Brain microvascular endothelial cell (primary cell): ENCODE measurements at regions not wholly inside any gene's neighbourhood (a gene's known extent, or its start where the extent isn't known, plus 50 kb on each side); places are given as distances from the start of the nearest gene placed in this dataset.

Experiments
- DNase-seq: peaks from one replicate; pipeline ENCODE4 v3.0.0-alpha.2; 2020
- H3K27ac ChIP-seq: fragments of 250-450 bp; sonication (Bioruptor Pico); 2 replicates; pipeline ENCODE4 v1.5.1; 2020; ENCODE audit warnings: mild to moderate bottlenecking, moderate library complexity
- H3K27me3 ChIP-seq: fragments of 250-450 bp; sonication (Bioruptor Pico); replicated peaks from 2 replicates; pipeline ENCODE4 v1.5.1; 2020; ENCODE audit warnings: mild to moderate bottlenecking
- H3K36me3 ChIP-seq: fragments of 250-450 bp; sonication (Bioruptor Pico); replicated peaks from 2 replicates; pipeline ENCODE4 v1.5.1; 2020; ENCODE audit warnings: mild to moderate bottlenecking
- H3K4me3 ChIP-seq: 2 replicates; pipeline ENCODE4 v1.5.1; 2011; ENCODE audit warnings: low read depth, mild to moderate bottlenecking, control low read depth, low read length, moderate library complexity
- CTCF ChIP-seq: IDR thresholded peaks from 2 replicates; pipeline ENCODE4 v1.5.1; 2011; ENCODE audit warnings: low read depth, mild to moderate bottlenecking, moderate library complexity, low read length, control low read depth, inconsistent platforms; ENCODE audit errors: missing control alignments
- in situ Hi-C: cut with HindIII; loops from 2 replicates; pipeline ENCODE4 v1.10.0; 2017; ENCODE audit warnings: low sequenced_read_pairs, low pct_ligation_motif_present

- DNase-seq, result no peak
- in situ Hi-C loops, result no loop called here
- no peak overlapping the region for H3K4me3 ChIP-seq
- H3K27ac ChIP-seq, result no peak overlapping the region
- H3K36me3 ChIP-seq, result no peaks in the 10 kb centered on the region
- H3K27me3 ChIP-seq, result no peaks in the 10 kb centered on the region
- no peak for TF ChIP-seq CTCF
Observed at GRCh38 chr6:131419702-131420101, 153.3 kb upstream of the ARG1 start.

- Histone ChIP-seq H3K27me3 (no peaks in the 10 kb centered on the region), H3K4me3 (no peak overlapping the region), H3K36me3 (no peaks in the 10 kb centered on the region), H3K27ac (no peak overlapping the region)
- in situ Hi-C loops, result no loop called here
- DNase-seq, result no peak
- TF ChIP-seq CTCF, result no peak
Observed at GRCh38 chr6:131424016-131424415, 149.0 kb upstream of the ARG1 start.

- no peak for DNase-seq
- in situ Hi-C loops, result no loop called here
- Histone ChIP-seq H3K4me3 (no peak overlapping the region), H3K27me3 (no peaks in the 10 kb centered on the region), H3K27ac (no peak overlapping the region), H3K36me3 (no peaks in the 10 kb centered on the region)
- no peak for TF ChIP-seq CTCF
Observed at GRCh38 chr6:131424475-131424874, 148.6 kb upstream of the ARG1 start.

GRCh38 chr6:131427434-131428058 is 145.5 kb upstream of the ARG1 start:
- TF ChIP-seq CTCF, result no peak
- Histone ChIP-seq H3K4me3 (no peak overlapping the region), H3K36me3 (no peaks in the 10 kb centered on the region), H3K27me3 (no peaks in the 10 kb centered on the region), H3K27ac (no peak overlapping the region)
- DNase-seq, result no peak
- in situ Hi-C loops, result no loop called here

- Histone ChIP-seq H3K36me3 (no peaks in the 10 kb centered on the region), H3K27ac (no peak overlapping the region), H3K27me3 (no peaks in the 10 kb centered on the region), H3K4me3 (no peak overlapping the region)
- in situ Hi-C loops, result no loop called here
- DNase-seq, result no peak
- no peak for TF ChIP-seq CTCF
Observed at GRCh38 chr6:131430531-131430930, 142.5 kb upstream of the ARG1 start.

GRCh38 chr6:131431718-131432117 is 141.3 kb upstream of the ARG1 start:
- Histone ChIP-seq H3K4me3 (no peak overlapping the region), H3K36me3 (no peaks in the 10 kb centered on the region), H3K27ac (no peak overlapping the region), H3K27me3 (no peaks in the 10 kb centered on the region)
- no peak for TF ChIP-seq CTCF
- in situ Hi-C loops, result no loop called here
- DNase-seq, result no peak
